NCI-H2081 (cell line): ENCODE measurements at regions not wholly inside any gene's neighbourhood (a gene's known extent, or its start where the extent isn't known, plus 50 kb on each side); places are given as distances from the start of the nearest gene placed in this dataset.

Experiments used
- DNase-seq, 2 experiments: peaks; one replicate each; lab custom pipeline; 2025; lab: John Stamatoyannopoulos, UW

DNA sequence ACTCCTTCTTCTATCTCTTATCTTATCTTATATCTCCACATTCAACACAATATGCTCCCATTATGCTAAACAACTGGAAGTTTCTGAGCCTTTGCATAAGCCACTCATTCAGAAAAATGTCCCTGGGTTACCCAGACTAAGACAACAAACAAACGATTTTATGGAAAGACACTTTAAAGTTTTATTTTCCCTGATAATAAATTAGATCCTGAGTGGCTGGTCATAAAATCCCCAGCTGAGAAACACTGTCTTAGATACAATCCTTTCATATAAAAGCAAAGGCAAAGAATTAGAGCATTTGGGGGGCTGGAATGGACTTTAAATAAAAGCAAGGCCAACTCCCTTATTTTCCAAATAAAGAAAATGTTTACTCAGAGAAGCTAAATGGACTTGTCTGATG is 322.3 kb downstream of the GBE1 start:
- no peak for DNase-seq

DNA sequence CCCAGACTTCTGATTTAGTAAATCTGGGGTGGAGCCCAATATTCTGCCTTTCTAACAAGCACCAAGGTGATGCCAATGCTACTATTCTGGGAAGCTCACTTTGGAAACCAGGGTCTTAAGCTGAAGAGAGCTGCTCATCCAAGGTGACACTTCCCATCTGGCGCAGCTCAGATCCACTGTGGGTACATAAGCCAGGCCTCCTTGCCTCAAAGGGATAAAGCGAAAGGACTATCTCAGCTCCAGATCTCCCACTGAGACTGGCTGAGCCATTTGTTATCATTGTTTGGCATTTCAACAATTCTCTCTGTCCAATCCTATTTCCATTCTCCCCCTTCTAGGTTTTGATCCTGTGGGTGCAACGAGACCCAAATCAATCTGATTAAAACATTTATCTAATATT is 323.8 kb downstream of the GBE1 start:
- DNase-seq = no peak

DNA sequence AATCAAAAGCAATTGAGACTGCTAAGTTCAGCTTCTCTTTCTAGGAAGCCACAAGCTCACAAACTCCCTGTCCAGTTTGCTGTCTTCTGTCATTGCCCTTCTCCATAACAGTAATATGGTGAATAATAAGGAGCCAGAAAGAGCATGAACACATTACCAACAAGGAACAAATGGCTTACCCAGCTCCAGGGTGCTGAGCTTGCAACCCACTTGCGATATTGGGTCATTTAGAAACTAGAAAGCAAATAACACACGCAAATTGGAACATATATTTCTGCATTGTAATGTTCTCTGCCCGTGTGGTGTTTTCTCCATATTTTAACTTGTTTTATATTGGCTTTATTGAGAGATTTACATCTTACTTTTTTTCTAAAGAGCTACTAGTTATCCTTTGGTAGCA is 325.3 kb downstream of the GBE1 start:
- DNase-seq = no peak

DNA sequence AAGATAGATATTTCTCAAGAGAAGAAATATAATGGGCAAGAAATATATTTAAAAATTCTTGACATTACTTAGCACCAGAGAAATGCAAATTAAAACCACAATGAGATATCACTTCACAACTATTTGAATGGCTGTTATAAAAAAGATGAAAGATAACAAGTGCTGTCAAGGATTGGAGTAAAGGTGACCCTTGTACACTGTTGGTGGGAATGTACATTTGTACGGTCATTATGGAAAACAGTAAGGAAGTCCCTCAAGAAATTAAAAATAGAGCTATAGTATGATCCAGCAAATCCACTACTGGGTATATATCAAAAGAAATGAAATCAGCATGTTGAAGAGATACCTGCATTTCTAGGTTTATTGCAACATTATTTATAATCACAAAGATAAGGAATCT is 326.4 kb downstream of the GBE1 start:
- no peak for DNase-seq

DNA sequence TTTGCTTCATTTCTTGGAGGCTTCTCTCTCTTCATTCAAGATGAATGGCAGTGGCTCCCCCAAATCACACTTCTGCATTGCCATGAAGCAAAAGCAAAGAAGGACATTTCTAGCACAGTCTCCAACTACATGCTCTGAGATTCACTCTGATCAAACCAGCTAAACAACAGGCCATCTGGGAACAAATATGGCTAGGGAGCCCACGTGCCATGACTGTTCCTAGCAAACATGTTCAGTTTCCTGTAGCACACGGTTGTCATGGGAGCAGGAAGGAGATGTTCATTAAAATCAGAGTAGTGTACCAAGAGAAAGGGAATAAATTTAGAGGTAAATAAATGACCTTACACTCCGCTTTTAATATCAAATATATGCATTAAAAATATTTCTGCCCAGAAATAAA is 327.3 kb downstream of the GBE1 start:
- DNase-seq = no peak

DNA sequence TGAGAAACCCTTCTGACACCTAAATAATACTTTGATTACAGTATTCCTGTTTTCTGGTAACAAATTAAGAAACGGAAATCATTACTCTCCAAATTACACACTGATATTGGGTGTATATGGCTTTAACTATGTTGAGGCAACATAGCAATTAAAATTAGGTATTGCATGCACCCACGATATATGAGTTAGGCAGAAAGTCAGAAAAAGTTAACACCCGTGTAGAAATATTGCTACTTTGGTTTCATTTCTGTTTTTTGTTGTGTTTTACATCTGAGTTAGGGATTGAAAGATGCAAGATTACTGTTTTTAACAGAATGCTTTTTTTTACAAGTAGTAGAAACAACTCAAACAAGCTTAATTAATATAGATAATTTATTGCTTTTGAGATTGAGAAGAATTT is 327.8 kb downstream of the GBE1 start:
- DNase-seq = no peak

DNA sequence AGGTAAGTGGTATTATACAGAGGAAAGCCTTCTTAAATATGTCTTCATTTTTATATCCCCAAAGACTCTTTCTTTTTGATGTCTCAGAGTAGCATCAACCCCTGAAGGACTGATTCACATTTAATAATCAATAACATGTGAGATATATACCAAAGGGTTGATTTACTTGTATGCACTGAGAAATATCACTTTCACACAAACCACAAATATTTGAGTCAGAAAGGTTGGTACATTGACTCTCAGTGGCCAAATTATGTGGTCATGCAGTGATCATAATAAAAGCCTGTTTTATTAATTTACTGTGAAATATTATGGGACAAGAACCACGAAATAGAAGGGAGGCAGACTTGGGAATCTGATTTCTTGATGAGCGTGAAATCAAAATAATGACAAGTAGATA is 329.0 kb downstream of the GBE1 start:
- no peak for DNase-seq

DNA sequence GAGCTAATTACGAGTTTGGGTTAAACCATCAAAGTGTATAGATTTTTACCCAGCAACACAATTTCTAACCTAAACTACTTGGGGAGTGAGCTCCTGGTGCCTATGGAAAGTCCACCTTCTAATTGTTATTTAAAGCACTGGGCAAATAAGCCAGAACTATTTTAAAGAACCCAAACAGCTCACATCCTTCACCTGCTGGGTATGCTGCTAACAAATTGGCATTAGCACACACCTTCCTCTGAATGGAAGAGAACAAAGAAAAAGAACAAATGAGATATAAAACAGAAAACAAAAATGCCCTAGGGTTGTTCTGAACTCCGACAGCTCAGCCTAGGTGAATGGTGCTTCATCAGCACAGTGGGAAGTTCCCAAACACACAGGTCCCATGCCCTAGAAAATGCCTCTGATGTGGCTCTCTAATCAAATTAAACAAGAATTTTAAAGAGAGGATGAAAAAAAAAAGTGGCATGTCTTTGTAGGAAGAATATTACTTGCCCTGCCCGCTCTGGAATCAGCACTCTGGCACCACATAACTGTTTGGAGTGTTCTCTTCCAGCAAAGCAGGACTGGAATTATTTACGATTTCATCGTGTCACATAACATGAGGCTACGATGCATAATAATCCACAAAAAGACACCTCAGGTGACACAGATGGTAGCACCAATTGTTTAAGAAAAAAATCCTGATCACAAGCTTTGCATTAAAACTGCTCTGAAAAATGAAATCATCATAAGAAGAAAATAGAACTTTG is 334.4 kb downstream of the GBE1 start:
- no peak for DNase-seq

DNA sequence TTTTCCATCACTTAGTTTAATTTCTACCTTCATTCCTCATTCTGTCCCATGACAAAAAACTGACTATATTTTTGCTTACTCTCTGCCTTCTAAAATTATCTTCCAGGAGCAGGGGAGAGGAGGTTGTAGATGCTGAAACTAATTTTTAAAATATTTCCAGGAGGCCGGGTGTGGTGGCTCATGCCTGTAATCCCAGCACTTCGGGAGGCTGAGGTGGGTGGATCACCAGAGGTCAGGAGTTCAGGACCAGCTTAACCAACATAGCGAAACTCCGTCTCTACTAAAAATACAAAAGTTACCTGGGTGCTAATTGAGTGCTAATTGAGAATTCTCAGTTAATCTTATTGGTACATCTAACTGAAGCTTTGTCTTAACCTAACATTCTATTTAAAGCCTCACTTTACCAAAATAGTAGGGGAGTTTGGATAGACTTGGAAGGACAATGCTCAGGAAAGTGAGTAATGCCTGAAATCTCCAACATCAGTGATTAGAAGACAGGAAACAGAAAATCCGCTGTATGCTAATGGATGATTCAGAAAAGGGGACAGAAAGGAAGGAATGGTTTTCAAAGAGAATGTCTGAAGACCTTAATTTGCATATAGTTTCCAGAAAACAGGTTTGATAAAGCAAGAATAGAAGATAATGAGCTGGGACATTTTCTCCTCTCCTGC is 336.1 kb downstream of the GBE1 start:
- no peak for DNase-seq

DNA sequence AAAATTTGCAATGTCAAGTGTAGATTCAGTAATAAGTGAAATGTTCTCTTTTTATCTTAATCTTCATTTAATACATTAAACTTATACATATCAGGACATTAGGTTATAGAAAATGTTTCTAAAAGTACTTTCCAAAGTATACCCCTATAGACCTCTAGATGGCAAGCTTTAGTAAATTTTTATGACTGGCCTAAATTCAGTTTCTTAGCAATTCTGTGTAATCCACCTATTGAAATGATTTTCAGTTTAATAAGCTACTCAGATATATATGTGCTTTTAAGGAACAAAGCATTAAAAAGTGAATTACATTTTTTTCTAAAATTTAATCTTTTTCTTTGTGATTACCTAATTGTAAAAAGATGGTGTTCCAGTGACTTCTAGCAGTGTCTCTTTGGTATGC is 342.2 kb downstream of the GBE1 start:
- no peak for DNase-seq

DNA sequence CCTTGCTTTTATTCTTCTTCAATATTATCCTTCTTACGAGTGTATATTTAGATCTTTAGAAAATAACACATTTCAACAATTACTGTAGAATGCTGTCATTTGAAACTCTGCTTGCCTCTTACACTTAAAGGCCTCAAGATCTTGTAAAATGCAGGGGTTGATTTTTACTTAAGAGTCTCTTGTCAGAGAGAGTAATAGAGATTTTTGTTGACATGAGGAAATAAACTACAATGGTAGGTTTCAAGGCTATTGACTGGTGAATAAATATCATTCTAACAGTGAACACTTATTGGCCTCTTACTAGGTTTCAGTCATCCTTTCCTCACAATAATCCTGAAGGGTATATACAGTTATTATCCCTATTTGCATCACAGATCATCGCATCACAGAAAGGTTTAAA is 344.6 kb downstream of the GBE1 start:
- DNase-seq = no peak

DNA sequence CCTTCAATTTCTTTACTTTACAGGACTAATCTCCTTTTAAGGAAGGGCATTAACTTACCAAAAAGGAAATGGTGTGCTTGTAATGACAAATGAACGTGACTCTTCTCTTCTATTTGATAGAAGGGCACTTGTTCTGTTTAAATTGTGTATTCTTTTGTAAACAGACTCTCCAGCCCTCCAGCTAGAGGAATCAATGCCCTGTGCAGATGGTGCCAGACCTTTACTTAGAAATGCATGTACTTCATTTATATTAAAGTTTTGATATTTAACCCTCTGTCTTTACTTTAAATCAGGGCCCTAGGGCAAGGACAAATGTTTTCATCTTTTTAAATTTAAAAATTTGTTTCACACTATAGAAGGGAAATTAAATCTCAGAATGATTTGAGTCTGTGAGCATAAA is 355.1 kb downstream of the GBE1 start:
- DNase-seq = no peak

DNA sequence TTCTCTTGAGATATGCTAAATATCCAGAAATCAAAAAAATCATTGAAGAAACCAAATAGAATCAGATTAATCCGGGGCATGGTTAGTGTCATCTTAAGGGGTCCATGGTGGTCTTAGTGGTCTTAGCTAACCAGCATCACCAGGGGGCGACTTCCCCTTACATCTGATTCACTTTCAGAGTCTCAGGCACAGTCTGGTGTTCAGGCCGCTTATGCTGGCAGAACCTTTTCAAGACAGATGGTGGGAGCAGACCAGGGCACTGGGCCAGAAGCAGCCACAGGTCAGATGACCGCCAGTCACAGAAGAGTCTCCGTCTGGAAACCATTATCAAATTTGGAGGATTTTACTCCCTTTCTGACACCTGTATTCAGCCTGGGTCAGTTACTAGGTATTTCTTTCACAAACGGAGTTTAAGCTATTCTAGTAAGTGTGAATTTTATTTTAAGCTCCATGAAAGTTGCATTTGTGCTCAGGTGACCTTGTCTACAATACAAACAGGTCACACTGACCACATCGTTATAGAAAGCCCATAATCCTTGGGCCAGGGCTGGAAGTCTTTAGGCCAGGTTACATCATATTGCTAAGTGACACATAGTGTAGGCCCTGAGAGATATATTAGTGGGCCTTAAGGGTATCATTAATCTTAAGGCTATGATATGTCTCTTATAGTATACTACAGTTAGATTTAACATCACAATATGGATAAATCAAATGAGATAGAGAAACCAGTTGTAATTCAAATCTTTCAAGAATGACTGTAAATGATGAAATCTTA is 365.5 kb downstream of the GBE1 start:
- DNase-seq = no peak

DNA sequence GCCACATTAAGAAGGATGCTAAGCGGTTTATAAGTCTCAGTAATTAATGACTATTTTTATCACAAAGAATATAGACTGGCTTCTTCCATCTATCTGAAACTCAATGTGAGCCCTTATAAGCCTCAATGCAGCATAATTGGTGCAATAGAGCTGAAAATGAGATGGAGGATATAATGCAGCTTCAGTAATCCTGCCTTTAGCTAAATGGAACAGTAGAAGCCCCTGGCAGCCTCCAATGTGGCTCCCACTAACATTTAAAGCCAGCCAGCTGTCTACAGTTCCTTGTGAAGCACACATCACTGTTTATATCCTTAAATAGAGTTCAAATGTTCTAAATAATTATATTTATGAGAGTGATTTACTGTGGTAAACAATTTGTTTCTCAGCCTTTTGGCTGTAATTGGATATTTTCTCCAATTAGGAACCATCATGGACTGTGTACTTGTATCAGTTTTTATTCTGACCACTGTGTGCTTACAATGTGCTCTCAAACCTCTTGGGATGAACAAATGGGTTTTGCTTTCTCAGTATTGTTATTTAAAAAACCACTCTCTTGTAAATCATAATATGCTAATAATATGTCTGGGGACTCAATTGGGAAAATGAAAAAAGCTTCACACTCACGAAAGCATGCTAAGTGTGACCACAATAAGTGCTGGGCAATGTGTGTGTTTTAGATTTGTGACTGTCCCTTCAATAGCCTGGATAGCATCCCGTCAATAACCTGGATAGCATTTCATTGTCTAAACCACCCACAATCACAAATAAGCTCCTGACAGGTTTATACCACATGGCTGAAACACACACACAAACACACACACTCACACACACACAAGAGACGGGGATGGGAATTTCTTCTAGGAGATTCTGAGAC is 366.6 kb downstream of the GBE1 start:
- DNase-seq = no peak

DNA sequence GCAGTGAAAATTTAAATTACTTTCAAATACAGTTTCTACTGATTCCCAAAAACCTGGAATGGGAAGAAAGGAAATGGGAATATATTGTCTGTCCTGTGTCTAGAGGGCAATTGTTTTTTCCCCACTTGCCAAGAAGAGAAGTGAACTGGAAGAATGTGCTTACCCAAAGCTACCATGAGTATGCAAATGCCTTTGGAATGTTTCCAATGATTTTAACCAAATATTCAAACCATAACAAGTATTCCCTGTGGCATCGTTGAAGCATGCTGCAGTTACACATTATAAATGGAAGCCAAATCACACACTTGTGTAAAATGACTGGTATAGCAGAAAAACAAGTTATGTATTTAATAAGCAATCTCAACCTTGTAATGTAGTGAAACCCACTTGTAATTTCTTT is 368.2 kb downstream of the GBE1 start:
- no peak for DNase-seq

DNA sequence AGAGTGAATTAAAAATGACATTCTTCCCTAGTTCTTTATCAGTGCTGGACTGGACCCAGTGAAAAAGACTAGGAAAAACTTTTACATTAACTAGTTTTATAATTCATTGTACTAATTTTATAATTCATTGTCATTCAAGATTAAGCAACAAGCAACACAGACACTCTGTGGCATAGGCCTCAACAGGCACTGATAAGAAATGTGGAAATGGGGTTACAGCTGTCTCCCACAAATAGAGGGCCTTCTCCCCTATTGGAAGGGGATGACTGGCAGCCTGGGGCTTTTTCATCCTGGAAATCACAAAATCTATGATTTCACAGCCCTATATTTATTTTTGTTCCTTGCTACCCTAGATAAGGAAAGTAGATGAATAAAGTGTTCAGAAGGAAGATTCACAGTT is 370.6 kb downstream of the GBE1 start:
- no peak for DNase-seq

DNA sequence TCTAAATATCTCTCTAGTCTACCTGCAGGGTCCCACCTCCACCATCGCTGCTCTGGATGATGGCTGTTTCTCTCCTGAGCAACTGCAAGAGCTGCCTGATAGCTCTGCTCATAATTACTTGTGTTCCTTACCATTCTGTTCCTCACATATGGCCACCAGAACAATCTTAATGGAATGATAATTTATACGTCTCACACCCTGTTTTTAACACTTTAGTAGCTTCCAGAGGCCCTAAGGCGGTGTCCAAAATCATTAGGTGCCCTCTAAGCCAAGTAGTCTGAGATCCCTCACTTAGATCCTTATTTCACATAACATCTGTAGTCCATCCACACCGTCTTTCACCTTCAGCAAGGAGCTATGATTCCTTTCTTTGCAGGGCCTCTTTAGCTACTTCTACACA is 373.3 kb downstream of the GBE1 start:
- DNase-seq = no peak

DNA sequence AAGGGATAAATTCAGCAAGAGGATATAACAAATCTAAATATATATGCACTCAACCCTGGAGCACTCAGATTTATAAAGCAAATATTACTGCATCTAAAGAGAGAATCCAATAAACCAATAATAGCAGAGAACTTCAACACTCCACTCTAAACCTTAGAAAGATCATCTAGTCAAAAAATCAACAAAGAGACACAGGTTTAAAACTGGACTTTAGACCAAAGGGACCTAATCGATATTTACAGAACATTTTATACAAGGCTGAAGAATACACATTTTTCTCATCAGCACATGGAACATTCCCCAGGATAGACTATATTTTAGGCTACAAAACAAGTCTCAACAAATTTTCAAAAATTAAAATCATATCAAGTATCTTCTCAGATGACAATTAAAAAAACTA is 379.0 kb downstream of the GBE1 start:
- DNase-seq = no peak

DNA sequence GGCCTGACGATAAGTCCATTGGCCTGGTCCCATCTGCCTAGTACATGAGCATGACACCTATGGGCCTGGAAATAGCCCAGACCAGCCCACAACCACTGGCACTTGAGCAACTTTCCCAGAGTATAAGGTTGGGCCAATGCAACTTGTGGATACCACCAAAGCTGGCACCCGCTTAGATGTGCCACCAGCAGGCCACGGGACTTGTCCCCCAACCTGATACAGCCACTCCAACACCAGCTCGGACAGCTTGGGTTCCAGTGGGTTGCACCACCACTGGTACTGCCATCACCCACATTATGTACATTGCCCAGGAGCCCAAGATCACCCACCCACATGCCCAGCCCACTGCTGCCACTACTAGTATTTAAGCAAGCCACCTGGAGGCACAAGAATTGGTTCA is 381.2 kb downstream of the GBE1 start:
- DNase-seq = no peak

DNA sequence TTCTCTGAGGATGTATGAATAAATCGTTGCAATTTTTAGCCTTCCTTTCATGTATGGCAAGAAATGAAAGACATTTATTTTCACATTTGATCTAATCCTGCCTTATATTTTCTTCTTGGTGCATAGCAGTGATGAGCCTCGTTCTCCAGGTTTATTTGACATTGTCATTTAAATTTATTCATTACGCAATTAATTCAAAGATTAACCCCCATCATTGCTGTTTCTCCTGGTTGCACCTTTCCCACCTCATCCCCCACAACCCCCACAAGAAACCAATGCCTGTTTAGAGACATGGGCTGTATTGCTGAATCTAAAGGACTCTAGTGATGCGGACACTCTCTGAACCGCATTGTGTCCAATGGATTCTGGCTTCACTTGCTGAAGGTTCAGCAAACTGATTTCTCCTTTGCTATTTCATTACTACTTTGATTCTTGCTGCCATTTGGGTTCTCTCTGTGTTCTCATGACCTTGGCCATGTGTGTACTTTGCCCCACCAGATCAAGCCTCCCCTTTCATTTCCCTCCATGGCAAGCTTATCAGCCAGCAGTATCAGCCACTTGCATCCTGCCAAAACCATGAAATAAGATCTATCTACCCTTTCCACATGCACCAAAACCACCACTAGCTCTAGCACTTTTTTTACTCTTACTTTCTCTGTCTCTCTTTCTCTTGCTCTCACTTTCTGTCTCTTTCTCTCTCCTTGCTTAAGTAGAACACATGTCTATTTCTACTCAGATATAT is 382.7 kb downstream of the GBE1 start:
- no peak for DNase-seq

DNA sequence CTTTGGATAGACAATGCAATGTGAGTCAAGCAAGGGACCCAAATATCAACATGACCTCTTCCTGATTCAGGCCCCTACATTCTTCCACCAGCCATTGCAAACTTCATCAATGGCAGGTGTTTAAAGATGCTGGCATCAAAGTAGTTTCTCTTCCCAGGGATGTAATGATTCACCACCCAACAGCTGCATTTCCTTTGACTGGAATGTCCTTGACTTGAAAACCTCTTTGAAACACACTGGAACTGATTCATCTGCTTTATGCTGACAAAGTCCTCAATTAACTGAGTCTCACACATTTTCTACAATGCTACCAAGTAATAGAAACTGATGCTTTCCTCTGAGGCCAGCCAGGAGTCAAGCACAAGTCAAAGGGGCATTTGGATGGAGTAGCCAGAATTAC is 385.5 kb downstream of the GBE1 start:
- DNase-seq = no peak

DNA sequence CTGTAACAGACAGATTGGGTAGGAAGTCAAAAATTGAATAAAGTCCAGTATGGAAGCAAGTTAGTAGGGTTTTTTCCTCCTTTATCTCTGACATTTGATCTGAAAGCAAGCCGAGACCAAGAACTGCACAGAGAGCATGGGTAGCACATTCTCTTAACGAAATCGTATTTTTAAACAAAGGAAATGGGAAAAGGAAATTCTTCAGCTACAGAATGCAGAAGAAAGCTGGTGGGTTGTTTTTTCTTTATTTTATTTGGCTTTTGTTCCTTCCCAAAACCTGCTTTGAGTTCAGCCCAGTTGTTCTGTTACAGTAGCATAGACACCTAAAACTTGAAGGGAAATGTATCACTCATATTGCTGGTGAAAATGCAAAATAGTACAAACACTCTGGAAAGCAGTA is 397.0 kb downstream of the GBE1 start:
- no peak for DNase-seq
